Endothelial cell of umbilical vein (primary cell): ENCODE measurements at regions not wholly inside any gene's neighbourhood (a gene's known extent, or its start where the extent isn't known, plus 50 kb on each side); places are given as distances from the start of the nearest gene placed in this dataset.

Experiments
- BruUV-seq: library from RNA; stranded (reverse); fragments of 400-500 nt; replicated peaks from 2 replicates; lab custom pipeline; 2021; lab: Mats Ljungman, UMichigan
- CTCF ChIA-PET: fragments of 300-600, 350-600 bp; sonication (Branson Sonifier 250); formaldehyde crosslinking; loops from one replicate; lab custom pipeline; 2021; ENCODE audit warnings: antibody characterized with exemption, inconsistent platforms; lab: Charles Lee
- POLR2A ChIA-PET: fragments of 300-600, 350-600 bp; sonication (Branson Sonifier 250); formaldehyde crosslinking; loops from one replicate; lab custom pipeline; 2021; ENCODE audit warnings: antibody characterized with exemption, inconsistent platforms; lab: Charles Lee
- DNase-seq: peaks from one replicate; pipeline ENCODE4 v3.0.0-alpha.2; 2011; ENCODE audit warnings: low read depth, low spot score
- FAIRE-seq: peaks from 2 replicates; lab custom pipeline; 2011; peaks lifted over from hg19 to GRCh38; lab: Jason Lieb, UNC
- H2AFZ ChIP-seq: 2 replicates; pipeline ENCODE4 v1.6.0; 2012; ENCODE audit warnings: low read depth, low read length, control low read depth, inconsistent platforms
- H3K27ac ChIP-seq: 2 replicates; pipeline ENCODE4 v1.5.1; 2011; ENCODE audit warnings: low read depth, mild to moderate bottlenecking, control low read depth, low read length, moderate library complexity; ENCODE audit not compliant: insufficient read depth
- H3K27me3 ChIP-seq, 2 experiments: 2 replicates each; pipeline versions ENCODE4 v1.6.0 to v1.6.1; 2011; ENCODE audit warnings: low read length in 2 of 2, mixed read lengths in 1 of 2; ENCODE audit not compliant: control insufficient read depth in 2 of 2, insufficient read depth in 2 of 2
- H3K36me3 ChIP-seq, 2 experiments: 2 replicates in 1 of 2; 3 replicates in 1 of 2; pipeline ENCODE4 v1.5.1; 2011; ENCODE audit warnings: low read length in 2 of 2, mild to moderate bottlenecking in 1 of 2, moderate library complexity in 1 of 2; ENCODE audit not compliant: control insufficient read depth in 2 of 2, insufficient read depth in 2 of 2; ENCODE audit errors: extremely low read depth in 1 of 2
- H3K4me1 ChIP-seq: 3 replicates; pipeline ENCODE4 v1.5.1; 2011; ENCODE audit warnings: mild to moderate bottlenecking, low read length; ENCODE audit not compliant: control insufficient read depth, insufficient read depth; ENCODE audit errors: extremely low read depth
- H3K4me2 ChIP-seq: 2 replicates; pipeline ENCODE4 v1.6.1; 2011; ENCODE audit warnings: low read length, control low read depth, mixed read lengths; ENCODE audit not compliant: insufficient read depth
- H3K4me3 ChIP-seq, 3 experiments: fragments of 200-600 bp in 1 of 3; sonication (generic), shearing (Covaris generic) in 1 of 3; replicated peaks in 1 of 3; 2 replicates each; pipeline ENCODE4 v1.5.1; 2011 to 2016; ENCODE audit warnings: control low read depth in 3 of 3, low read length in 3 of 3, mild to moderate bottlenecking in 2 of 3, inconsistent platforms in 1 of 3, low read depth in 1 of 3, moderate library complexity in 1 of 3; ENCODE audit not compliant: insufficient read depth in 1 of 3
- H3K79me2 ChIP-seq: 2 replicates; pipeline ENCODE4 v1.6.0; 2012; ENCODE audit warnings: low read length, inconsistent platforms; ENCODE audit not compliant: control insufficient read depth, insufficient read depth
- H3K9ac ChIP-seq: replicated peaks from 2 replicates; pipeline ENCODE3; 2011; ENCODE audit warnings: low read length, control low read depth; ENCODE audit not compliant: insufficient read depth; ENCODE audit errors: extremely low read depth
- H3K9me1 ChIP-seq: replicated peaks from 3 replicates; pipeline ENCODE4 v1.6.0; 2011; ENCODE audit warnings: mild to moderate bottlenecking, low read length; ENCODE audit not compliant: control insufficient read depth, insufficient read depth; ENCODE audit errors: extremely low read depth
- H3K9me3 ChIP-seq: replicated peaks from 2 replicates; pipeline ENCODE4 v1.5.1; 2012; ENCODE audit warnings: low read length, inconsistent platforms; ENCODE audit not compliant: control insufficient read depth, insufficient read depth
- H4K20me1 ChIP-seq: replicated peaks from 2 replicates; pipeline ENCODE3; 2011; ENCODE audit warnings: mild to moderate bottlenecking, low read length; ENCODE audit not compliant: control insufficient read depth, insufficient read depth; ENCODE audit errors: extremely low read depth
- CTCF ChIP-seq, 2 donors: IDR thresholded peaks; 1 replicate in 1 of 2; 2 replicates in 1 of 2; pipeline ENCODE4 v1.5.1; 2011; ENCODE audit warnings: low read length in 2 of 2, mild to moderate bottlenecking in 2 of 2, moderate library complexity in 2 of 2, control low read depth in 1 of 2, inconsistent platforms in 1 of 2, low read depth in 1 of 2; ENCODE audit not compliant: insufficient read depth in 1 of 2; ENCODE audit errors: extremely low read depth in 1 of 2
- EZH2 ChIP-seq: IDR thresholded peaks from 2 replicates; pipeline ENCODE4 v1.6.1; 2012; ENCODE audit warnings: borderline replicate concordance, low read depth, mild to moderate bottlenecking, moderate library complexity, low read length, inconsistent platforms; ENCODE audit not compliant: severe bottlenecking
- GATA2 ChIP-seq: IDR thresholded peaks from 2 replicates; pipeline ENCODE4 v1.7.0; 2011; ENCODE audit warnings: low read depth, mild to moderate bottlenecking, moderate library complexity, mixed read lengths, low read length; ENCODE audit not compliant: insufficient read length, insufficient read depth
- JUN ChIP-seq: IDR thresholded peaks from 2 replicates; pipeline ENCODE4 v1.6.1; 2011; ENCODE audit warnings: borderline replicate concordance, low read depth; ENCODE audit not compliant: insufficient read length, insufficient read depth
- MAX ChIP-seq: IDR thresholded peaks from 2 replicates; pipeline ENCODE4 v1.6.1; 2011; ENCODE audit not compliant: insufficient read depth, insufficient read length
- MYC ChIP-seq: IDR thresholded peaks from one replicate; pipeline ENCODE4 v1.6.1; 2011; ENCODE audit warnings: mild to moderate bottlenecking, low read depth, low read length
- POLR2A ChIP-seq: IDR thresholded peaks from 2 replicates; pipeline ENCODE4 v1.6.1; 2012; ENCODE audit warnings: low read depth, mild to moderate bottlenecking, control low read depth, low read length
- POLR2AphosphoS5 ChIP-seq: IDR thresholded peaks from 2 replicates; pipeline ENCODE4 v1.6.1; 2012; ENCODE audit warnings: low read depth, mild to moderate bottlenecking, control low read depth, low read length, moderate library complexity; ENCODE audit not compliant: insufficient read depth
- dilution Hi-C: fragments of 300-500 bp; cut with MboI; formaldehyde crosslinking; loops from one replicate; pipeline ENCODE4 v1.15.0; 2019; ENCODE audit warnings: low sequenced_read_pairs; ENCODE audit not compliant: extremely low pct_ligation_motif_present
- intact Hi-C: fragments of 100-400 bp; cut with micrococcal nuclease; formaldehyde crosslinking; loops from one replicate; pipeline ENCODE4 v1.10.0; 2022

- Histone ChIP-seq H3K4me1 (no peaks in the 10 kb centered on the region), H3K4me3 (no peak overlapping the region), H4K20me1 (no peaks in the 10 kb centered on the region), H3K9me1 (no peaks in the 10 kb centered on the region), H3K9me3 (peaks cover 10% of the 10 kb centered on the region), H3K4me2 (no peak overlapping the region), H2AFZ (no peak overlapping the region), H3K79me2 (no peaks in the 10 kb centered on the region), H3K27ac (no peak overlapping the region), H3K9ac (no peak overlapping the region), H3K27me3 (no peaks in the 10 kb centered on the region), H3K36me3 (no peaks in the 10 kb centered on the region)
- CTCF ChIA-PET, result no interaction called here
- dilution Hi-C loops (no loop called here), intact Hi-C loops (no loop called here)
- no peak for DNase-seq
- TF ChIP-seq GATA2, result no peak
- no peak for TF ChIP-seq CTCF (IDR thresholded peaks at IDR 0.05; ENCODE audit: extremely low read depth in 1 of 2, insufficient read depth in 1 of 2, low read depth in 1 of 2, low read length in 2 of 2)
- no peak for TF ChIP-seq MAX
- no peak for TF ChIP-seq EZH2
- no peak for TF ChIP-seq JUN
- no peak for TF ChIP-seq POLR2AphosphoS5
- no peak for TF ChIP-seq MYC
- TF ChIP-seq POLR2A, result no peak
- POLR2A ChIA-PET, result no interaction called here
- FAIRE-seq, result no peak
- no TSS peak for BruUV-seq
These were observed 407.1 kb upstream of the MCTP2 start for GRCh38 chr15:93823971-93824913.
